ENCODE measurements at regions not wholly inside any gene's neighbourhood (a gene's known extent, or its start where the extent isn't known, plus 50 kb on each side); places are given as distances from the start of the nearest gene placed in this dataset.

- TF ChIP-seq ZNF462 (CRISPR knock-in tag; IDR thresholded peaks at IDR 0.05) (no peak), POLR2AphosphoS5 (IDR thresholded peaks at IDR 0.05; ENCODE audit: low read depth) (no peak)
These were observed 363.7 kb upstream of the SOX9 start (continued) for GRCh38 chr17:71757156-71757555.

- no peaks in the 10 kb centered on the region for H3F3A ChIP-seq (replicated peaks; ENCODE audit: low read depth)
- peaks cover 2% of the 10 kb centered on the region for H3K27me3 Mint-ChIP-seq (ENCODE audit: insufficient read depth, low read depth, poor library complexity)
- H3K4me3 Mint-ChIP-seq = no peak overlapping the region
- 0 out of 2 replicates have a peak, but pooled peaks cover 3% of the 10 kb centered on the region for H3K9me2 ChIP-seq (ENCODE audit: insufficient read depth)
- no peak overlapping the region for H3K27ac Mint-ChIP-seq
- H3K4me1 Mint-ChIP-seq = no peaks in the 10 kb centered on the region
- ATAC-seq (no peak), DNase-seq (ENCODE audit: low spot score) (no peak)
- H3K4me2 ChIP-seq = no peak overlapping the region
- H3K27ac ChIP-seq (ENCODE audit: low read depth) = no peak overlapping the region
- H2AFZ ChIP-seq = no peak overlapping the region
- H3K9me3 Mint-ChIP-seq = no peaks in the 10 kb centered on the region; the same call in 1 of the 3 replicates
- no peaks in the 10 kb centered on the region for H3K79me2 ChIP-seq (replicated peaks; ENCODE audit: insufficient read depth)
- no peak overlapping the region for H3K4me3 ChIP-seq
- no peaks in the 10 kb centered on the region for H3K36me3 ChIP-seq (ENCODE audit: insufficient read depth)
- H3K4me1 ChIP-seq (ENCODE audit: insufficient read depth) = no peaks in the 10 kb centered on the region
- no peaks in the 10 kb centered on the region for H3K36me3 Mint-ChIP-seq (ENCODE audit: low read depth)
- H3K27me3 ChIP-seq (ENCODE audit: insufficient read depth) = no peaks in the 10 kb centered on the region
- no peaks in the 10 kb centered on the region for H4K20me1 ChIP-seq (replicated peaks; ENCODE audit: insufficient read depth)
- no peak for TF ChIP-seq CTCF (conservative IDR thresholded peaks at IDR 0.05; ENCODE audit: low read depth in 2 of 2)
- no peak for TF ChIP-seq NANOG (IDR thresholded peaks at IDR 0.05; ENCODE audit: borderline replicate concordance)
- no peak for TF ChIP-seq ZNF462 (CRISPR knock-in tag; IDR thresholded peaks at IDR 0.05)
- no peak for TF ChIP-seq CREB1 (CRISPR knock-in tag; IDR thresholded peaks at IDR 0.05; ENCODE audit: low read depth)
- TF ChIP-seq EZH2 (IDR thresholded peaks at IDR 0.05; ENCODE audit: low read depth, unreplicated experiment) = no peak
- TF ChIP-seq ZNF331 (CRISPR knock-in tag; IDR thresholded peaks at IDR 0.05; ENCODE audit: low read depth) = no peak
- TF ChIP-seq JUNB (IDR thresholded peaks at IDR 0.05; ENCODE audit: unreplicated experiment) = no peak
- no peak for TF ChIP-seq STAT1 (IDR thresholded peaks at IDR 0.05; ENCODE audit: unreplicated experiment)
These were observed 362.9 kb upstream of the SOX9 start for GRCh38 chr17:71757956-71758355.

Data from GM23338 (cell line).